ENCODE measurements at regions not wholly inside any gene's neighbourhood (a gene's known extent, or its start where the extent isn't known, plus 50 kb on each side); places are given as distances from the start of the nearest gene placed in this dataset.

GRCh38 chr18:35918564-35918963, 53.9 kb upstream of the RMP24 start (continued):
- TF ChIP-seq, protein P1, sequence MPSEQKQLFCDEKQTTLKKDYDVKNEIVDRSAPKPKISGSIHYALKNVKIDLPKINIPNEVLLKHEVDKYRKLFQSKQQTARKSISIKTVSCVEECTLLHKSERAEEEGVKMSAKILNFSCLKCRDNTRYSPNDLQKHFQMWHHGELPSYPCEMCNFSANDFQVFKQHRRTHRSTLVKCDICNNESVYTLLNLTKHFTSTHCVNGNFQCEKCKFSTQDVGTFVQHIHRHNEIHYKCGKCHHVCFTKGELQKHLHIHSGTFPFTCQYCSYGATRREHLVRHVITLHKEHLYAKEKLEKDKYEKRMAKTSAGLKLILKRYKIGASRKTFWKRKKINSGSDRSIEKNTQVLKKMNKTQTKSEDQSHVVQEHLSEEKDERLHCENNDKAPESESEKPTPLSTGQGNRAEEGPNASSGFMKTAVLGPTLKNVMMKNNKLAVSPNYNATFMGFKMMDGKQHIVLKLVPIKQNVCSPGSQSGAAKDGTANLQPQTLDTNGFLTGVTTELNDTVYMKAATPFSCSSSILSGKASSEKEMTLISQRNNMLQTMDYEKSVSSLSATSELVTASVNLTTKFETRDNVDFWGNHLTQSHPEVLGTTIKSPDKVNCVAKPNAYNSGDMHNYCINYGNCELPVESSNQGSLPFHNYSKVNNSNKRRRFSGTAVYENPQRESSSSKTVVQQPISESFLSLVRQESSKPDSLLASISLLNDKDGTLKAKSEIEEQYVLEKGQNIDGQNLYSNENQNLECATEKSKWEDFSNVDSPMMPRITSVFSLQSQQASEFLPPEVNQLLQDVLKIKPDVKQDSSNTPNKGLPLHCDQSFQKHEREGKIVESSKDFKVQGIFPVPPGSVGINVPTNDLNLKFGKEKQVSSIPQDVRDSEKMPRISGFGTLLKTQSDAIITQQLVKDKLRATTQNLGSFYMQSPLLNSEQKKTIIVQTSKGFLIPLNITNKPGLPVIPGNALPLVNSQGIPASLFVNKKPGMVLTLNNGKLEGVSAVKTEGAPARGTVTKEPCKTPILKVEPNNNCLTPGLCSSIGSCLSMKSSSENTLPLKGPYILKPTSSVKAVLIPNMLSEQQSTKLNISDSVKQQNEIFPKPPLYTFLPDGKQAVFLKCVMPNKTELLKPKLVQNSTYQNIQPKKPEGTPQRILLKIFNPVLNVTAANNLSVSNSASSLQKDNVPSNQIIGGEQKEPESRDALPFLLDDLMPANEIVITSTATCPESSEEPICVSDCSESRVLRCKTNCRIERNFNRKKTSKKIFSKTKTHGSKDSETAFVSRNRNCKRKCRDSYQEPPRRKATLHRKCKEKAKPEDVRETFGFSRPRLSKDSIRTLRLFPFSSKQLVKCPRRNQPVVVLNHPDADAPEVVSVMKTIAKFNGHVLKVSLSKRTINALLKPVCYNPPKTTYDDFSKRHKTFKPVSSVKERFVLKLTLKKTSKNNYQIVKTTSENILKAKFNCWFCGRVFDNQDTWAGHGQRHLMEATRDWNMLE (tag by site-specific recombination; conservative IDR thresholded peaks at IDR 0.05; ENCODE audit: low read depth), result no peak
- TF ChIP-seq ZNF501 (tag by site-specific recombination; IDR thresholded peaks at IDR 0.05) (no peak), ZNF362 (tag by site-specific recombination; IDR thresholded peaks at IDR 0.05) (no peak), ZNF423 (tag by site-specific recombination; IDR thresholded peaks at IDR 0.05) (no peak)

- Histone ChIP-seq H3K4me3 (ENCODE audit: low read depth, low read length) (no peak overlapping the region), H3K36me3 (ENCODE audit: control insufficient read depth in 2 of 2, insufficient read depth in 1 of 2, low read length in 2 of 2) (no peaks in the 10 kb centered on the region), H3K9me3 (ENCODE audit: control insufficient read depth, insufficient read depth, low read depth, low read length) (no peaks in the 10 kb centered on the region), H3K27ac (ENCODE audit: extremely low read depth, low read depth, low read length) (no peak overlapping the region), H3K4me1 (ENCODE audit: control insufficient read depth, insufficient read depth, low read length) (no peaks in the 10 kb centered on the region)
- CTCF ChIA-PET, result interaction anchor here (0.5 kb wide), 1 partner anchor 22 kb away, joined by 3 read pairs; no protein-coding TSS in a partner anchor
- TF ChIP-seq HOXD13 (CRISPR knock-in tag; IDR thresholded peaks at IDR 0.05; ENCODE audit: borderline replicate concordance) (no peak), ZNF626 (tag by site-specific recombination; IDR thresholded peaks at IDR 0.05) (no peak), ZNF404 (tag by site-specific recombination; IDR thresholded peaks at IDR 0.05) (no peak)
- POLR2A ChIA-PET, result no interaction called here
Measured at GRCh38 chr18:35919179-35919578, 53.3 kb upstream of the RMP24 start.

DNA sequence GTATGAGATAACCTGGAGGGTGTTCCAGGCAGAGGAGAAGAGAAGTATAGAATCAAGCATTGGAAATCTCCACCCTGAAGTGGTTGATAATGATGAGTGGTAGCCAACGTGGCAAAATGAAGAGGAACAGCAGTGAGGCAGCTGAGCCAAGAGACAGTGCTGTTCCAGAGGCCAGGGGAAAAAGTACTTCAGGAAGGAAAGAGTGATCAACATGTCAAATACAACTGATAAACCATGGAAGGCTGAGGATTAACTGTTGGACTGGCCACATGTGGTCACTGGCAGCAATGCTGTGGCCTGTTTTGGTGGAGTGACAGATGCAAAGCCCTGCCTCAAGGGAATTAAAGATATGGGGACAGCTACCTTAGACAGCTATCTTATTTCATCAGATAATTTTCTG, 51.9 kb upstream of the RMP24 start:
- POLR2A ChIA-PET, result no interaction called here
- no peak overlapping the region for H3K4me3 ChIP-seq (ENCODE audit: low read depth, low read length)
- H3K9me3 ChIP-seq (ENCODE audit: control insufficient read depth, insufficient read depth, low read depth, low read length), result no peaks in the 10 kb centered on the region
- TF ChIP-seq GLIS2 (tag by site-specific recombination; IDR thresholded peaks at IDR 0.05), result no peak
- H3K27ac ChIP-seq (ENCODE audit: extremely low read depth, low read depth, low read length), result no peak overlapping the region
- no peaks in the 10 kb centered on the region for H3K36me3 ChIP-seq (ENCODE audit: control insufficient read depth in 2 of 2, insufficient read depth in 1 of 2, low read length in 2 of 2)
- no peaks in the 10 kb centered on the region for H3K4me1 ChIP-seq (ENCODE audit: control insufficient read depth, insufficient read depth, low read length)
- CTCF ChIA-PET, result no interaction called here
